HEK293 (cell line): ENCODE measurements at regions not wholly inside any gene's neighbourhood (a gene's known extent, or its start where the extent isn't known, plus 50 kb on each side); places are given as distances from the start of the nearest gene placed in this dataset.

ENCODE experiments used
- ATF2 ChIP-seq: fragments of 450-650 bp; formaldehyde crosslinking; IDR thresholded peaks from 2 replicates; pipeline ENCODE4 v1.5.1; 2016; ENCODE audit warnings: missing biosample characterization, missing genetic modification characterization, low read depth
- CTCF ChIP-seq: fragments of 450-650 bp; formaldehyde crosslinking; IDR thresholded peaks from 2 replicates; pipeline ENCODE4 v1.5.1; 2016; ENCODE audit warnings: missing biosample characterization, missing genetic modification characterization
- FEZF1 ChIP-seq: fragments of 450-650 bp; formaldehyde crosslinking; IDR thresholded peaks from 2 replicates; pipeline ENCODE4 v1.5.1; 2016; ENCODE audit warnings: missing biosample characterization, missing genetic modification characterization
- PRDM2 ChIP-seq: fragments of 450-650 bp; formaldehyde crosslinking; IDR thresholded peaks from 2 replicates; pipeline ENCODE4 v1.5.1; 2016; ENCODE audit warnings: missing biosample characterization, missing genetic modification characterization, borderline replicate concordance
- SP3 ChIP-seq: fragments of 450-650 bp; formaldehyde crosslinking; IDR thresholded peaks from 2 replicates; pipeline ENCODE4 v1.5.1; 2016; ENCODE audit warnings: missing biosample characterization, missing genetic modification characterization
- TCF7L2 ChIP-seq: IDR thresholded peaks from 2 replicates; pipeline ENCODE4 v1.6.1; 2011; ENCODE audit warnings: low read depth, mild to moderate bottlenecking, inconsistent platforms, low read length, moderate library complexity, borderline replicate concordance
- YY1 ChIP-seq: fragments of 450-650 bp; formaldehyde crosslinking; IDR thresholded peaks from 2 replicates; pipeline ENCODE4 v1.5.1; 2018; ENCODE audit warnings: missing biosample characterization, missing genetic modification characterization
- YY2 ChIP-seq: fragments of 450-650 bp; formaldehyde crosslinking; IDR thresholded peaks from 2 replicates; pipeline ENCODE4 v1.5.1; 2016; ENCODE audit warnings: missing biosample characterization, missing genetic modification characterization
- ZBTB10 ChIP-seq: fragments of 450-650 bp; formaldehyde crosslinking; IDR thresholded peaks from 2 replicates; pipeline ENCODE4 v1.5.1; 2016; ENCODE audit warnings: missing biosample characterization, missing genetic modification characterization
- ZNF660 ChIP-seq: fragments of 450-650 bp; IDR thresholded peaks from 2 replicates; pipeline ENCODE4 v1.5.1; 2018; ENCODE audit warnings: missing biosample characterization, mild to moderate bottlenecking, missing genetic modification characterization
- ZNF747 ChIP-seq: fragments of 450-650 bp; formaldehyde crosslinking; IDR thresholded peaks from 2 replicates; pipeline ENCODE4 v1.5.1; 2016; ENCODE audit warnings: missing biosample characterization, missing genetic modification characterization

- no peak for TF ChIP-seq ATF2 (tag by site-specific recombination)
- TF ChIP-seq YY1: no peak
- no peak for TF ChIP-seq YY2 (tag by site-specific recombination)
- no peak for TF ChIP-seq CTCF (tag by site-specific recombination)
- TF ChIP-seq FEZF1 (tag by site-specific recombination): no peak
- TF ChIP-seq ZNF747 (tag by site-specific recombination): no peak
- TF ChIP-seq PRDM2 (tag by site-specific recombination): no peak
- TF ChIP-seq SP3 (tag by site-specific recombination): no peak
- TF ChIP-seq ZNF660 (tag by site-specific recombination): no peak
- TF ChIP-seq ZBTB10: no peak
- TF ChIP-seq TCF7L2: no peak
Observed at GRCh38 chr9:68627594-68627993, 77.4 kb upstream of the PIP5K1B start.
